SKM-1 (cell line): ENCODE measurements at regions not wholly inside any gene's neighbourhood (a gene's known extent, or its start where the extent isn't known, plus 50 kb on each side); places are given as distances from the start of the nearest gene placed in this dataset.
"Not testable (repeated sequence)": the region's sequence is repeated elsewhere in the genome, so short reads cannot be mapped to it uniquely, and the experiment has no call there.

Experiments used
- DNase-seq: peaks from one replicate; lab custom pipeline; 2025; ENCODE audit not compliant: unreplicated experiment; lab: John Stamatoyannopoulos, UW

DNA sequence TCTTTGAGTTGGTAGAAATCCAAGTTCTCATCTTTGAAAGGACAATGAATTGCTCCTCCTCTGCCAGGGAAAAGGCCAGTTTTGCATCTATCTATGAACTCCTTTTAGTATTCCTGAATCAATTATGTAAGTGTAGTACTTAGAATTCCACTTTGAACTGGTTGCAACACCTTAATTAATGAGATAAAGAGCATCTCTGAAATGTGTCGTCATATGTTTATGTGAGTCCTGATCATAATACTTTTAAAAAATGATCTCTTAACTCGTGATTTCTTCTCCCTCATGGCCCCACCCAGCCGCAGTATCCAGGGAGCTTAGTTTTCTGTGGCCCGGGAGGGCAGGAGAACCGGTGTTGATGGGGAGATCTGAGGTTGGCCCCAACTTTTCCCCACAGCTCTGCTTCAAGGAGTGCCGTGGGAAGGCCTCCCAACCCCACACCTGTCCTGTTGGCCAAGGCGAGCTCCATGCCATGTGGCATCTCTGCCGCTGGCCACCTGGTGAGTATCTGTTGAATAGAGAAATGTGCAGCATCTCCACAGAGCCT, 203.5 kb downstream of the TMEM121 start:
- DNase-seq: not testable (repeated sequence)

DNA sequence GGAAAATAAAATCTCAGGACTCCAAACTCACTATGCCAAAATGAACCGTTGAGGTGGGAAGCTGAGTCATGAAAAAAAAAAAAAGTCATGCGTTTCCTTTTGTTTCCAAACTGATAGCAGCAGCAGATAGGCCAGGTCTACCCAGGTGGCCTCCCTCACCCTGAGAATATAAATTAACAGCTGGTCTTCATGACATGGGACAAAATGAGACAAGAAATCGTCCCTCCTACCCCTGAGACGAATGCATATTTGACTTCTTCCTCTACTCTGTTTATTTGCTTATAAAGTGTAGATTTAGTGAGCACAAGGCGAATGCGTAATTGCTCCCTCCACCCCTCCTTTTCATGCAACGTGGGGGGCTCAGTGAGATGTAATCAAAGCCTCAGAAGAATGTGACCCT, 204.3 kb downstream of the TMEM121 start:
- DNase-seq: not testable (repeated sequence)

DNA sequence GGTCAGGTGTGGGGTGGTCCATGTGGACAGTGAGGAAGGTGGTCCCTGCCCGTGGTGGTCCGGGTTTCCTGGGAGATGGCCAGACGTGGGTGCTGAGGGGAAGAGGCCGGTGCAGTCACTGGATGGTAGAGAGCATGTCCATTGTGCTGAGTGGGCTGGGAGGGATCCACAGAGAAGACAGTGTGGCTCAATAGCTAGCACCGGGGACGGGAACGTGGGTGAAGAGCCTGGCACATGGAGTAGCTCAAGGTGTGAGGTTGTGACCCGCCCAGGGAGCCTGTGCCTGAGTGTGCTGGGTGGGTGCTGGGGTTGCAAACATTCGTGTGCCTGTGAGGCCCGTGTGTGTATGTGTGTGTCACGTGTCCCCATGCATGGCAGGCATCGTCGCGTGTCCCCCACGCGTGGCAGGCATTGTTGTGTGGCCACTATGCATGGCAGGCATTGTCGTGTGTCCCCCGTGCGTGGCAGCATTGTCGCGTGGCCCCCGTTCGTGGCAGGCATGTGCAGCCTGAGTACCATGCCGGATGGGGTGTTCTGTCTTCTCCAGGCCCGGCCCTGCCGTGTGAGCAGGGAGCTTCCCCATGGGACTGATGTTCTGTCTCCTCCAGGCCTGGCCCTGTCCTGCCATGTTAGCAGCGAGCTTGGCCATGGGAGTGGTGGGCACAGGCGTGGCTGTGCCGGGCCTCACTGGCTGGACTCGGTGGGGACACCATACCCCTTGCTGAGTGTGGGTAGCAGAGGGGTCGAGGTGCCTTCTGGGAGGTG, 205.0 kb downstream of the TMEM121 start:
- not testable (repeated sequence) for DNase-seq

DNA sequence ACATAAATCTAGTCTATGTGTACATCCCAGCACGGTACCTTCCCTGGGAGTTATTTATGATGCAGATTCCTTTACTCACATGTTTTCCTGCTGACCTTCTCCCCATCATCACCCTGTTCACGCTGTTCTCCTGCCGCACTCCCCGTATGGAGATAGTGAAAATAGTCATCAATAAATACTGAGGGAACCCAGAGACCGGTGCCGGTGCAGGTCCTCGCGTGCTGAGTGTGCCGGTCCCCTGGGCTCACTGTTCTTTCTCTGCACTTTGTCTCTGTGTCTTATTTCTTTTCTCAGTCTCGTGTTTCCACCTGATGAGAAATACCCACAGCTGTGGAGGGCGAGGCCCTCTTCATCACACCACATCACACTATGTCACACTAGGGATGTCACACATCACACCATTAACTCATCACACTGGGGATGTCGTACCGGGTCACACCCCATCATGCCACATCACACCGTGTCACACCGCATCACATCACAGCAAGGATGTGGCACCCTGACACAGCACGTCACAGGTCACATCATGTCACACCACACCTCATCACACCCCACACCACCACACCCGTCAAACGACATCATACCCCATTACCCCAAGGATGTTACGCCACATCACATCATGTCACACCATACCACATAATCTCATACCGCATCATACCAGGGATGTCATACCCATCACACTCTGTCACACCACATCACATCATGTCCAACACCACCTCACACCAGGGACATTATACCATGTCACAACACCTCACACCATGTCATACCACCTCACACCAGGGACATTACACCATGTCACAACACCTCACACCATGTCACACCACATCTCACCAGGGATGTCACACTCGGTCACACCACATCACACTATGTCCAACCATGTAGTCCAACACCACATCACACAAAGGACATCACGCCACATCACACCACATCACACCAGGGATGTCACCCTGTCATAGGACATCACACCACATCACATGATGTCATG, 207.0 kb downstream of the TMEM121 start:
- DNase-seq: no peak

DNA sequence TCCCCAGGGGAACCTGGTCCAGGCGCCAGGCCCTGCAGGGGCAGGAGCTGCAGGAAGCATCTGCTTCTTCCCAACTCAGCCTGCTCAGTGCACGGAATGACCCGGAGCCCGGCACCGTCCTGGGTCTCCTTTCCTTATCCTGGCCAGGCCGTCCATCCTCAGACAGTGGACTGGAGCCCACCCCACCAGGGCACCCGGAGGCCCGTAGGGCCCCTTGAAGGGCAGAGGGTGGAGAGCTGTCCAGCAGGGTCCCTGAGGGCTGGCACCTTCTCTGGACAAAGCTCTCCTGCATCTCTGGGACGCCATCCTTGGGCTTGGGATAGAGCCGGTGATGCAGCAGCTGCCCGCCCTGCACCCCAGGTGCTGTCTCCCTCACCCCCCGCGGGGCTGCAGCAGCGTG, 207.9 kb downstream of the TMEM121 start:
- DNase-seq: not testable (repeated sequence)

DNA sequence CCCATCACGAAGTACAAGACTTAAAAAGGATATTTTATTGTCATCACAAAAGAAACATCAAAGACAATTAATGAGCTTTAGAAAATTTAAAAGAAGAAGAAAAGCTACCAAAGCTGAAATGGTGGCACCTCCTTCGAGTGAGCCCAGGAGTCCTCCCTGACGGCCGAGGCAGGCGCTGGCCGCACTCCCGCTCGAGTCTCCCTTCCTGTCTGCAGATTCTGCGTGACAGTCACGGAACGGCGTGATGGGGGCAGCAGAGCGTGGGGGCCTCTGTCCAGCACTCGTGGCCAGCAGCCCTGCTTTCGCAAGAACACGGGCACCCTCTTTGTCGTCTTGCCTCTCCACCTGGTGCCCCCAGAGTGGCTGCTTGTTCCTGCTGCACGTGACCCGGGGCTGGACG, 209.9 kb downstream of the TMEM121 start:
- DNase-seq: not testable (repeated sequence)

DNA sequence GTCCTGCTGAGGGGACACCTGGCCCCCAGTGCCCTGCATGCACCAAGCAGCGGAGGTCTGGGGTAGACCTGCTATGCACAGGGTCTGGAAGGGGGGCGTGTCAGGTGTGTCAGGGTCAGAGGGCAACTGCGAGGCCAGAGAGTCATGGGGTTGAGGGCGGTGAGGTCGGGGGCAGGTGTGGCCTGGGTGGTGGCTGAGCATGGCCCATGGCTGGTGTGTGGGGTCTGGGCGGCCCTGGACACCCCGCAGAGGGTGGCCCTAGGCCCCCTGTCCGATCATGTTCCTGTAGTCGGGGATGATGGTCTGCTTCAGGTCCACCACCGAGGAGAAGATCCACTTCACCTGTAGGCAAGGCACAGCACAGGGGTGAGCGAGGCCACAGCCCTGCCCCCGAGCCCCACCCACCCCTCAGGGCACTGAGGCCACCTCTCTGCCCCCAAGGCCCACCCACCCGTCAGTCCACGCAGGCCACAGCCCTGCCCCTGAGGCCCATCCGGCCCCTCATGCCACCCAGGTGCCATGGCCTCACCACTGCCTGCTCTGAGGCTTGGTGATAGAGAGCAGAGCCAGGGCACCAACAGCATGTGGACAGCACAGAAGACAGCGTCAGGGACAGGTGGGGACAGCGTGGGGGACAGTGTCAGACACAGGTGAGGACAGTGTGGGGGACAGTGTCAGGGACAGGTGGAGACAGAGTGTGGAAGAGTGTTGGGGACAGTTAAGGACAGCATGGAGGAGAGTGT, 211.3 kb downstream of the TMEM121 start:
- no peak for DNase-seq

DNA sequence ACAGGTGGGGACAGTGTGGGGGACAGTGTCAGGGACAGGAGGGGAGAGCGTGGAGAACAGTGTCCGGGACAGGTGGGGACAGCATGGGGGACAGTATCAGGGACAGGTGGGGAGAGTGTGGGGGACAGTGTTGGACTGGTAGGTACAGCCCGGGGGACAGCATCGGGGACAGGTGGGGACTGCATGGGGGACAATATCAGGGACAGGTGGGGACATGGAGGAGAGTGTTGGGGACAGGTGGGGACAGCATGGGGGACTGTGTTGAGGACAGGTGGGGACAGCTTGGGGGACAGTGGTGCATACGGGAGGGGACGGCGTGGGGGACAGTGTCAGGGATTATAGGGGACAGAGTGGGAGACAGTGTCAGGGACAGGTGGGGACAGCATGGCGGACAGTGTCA, 212.3 kb downstream of the TMEM121 start:
- DNase-seq: no peak

DNA sequence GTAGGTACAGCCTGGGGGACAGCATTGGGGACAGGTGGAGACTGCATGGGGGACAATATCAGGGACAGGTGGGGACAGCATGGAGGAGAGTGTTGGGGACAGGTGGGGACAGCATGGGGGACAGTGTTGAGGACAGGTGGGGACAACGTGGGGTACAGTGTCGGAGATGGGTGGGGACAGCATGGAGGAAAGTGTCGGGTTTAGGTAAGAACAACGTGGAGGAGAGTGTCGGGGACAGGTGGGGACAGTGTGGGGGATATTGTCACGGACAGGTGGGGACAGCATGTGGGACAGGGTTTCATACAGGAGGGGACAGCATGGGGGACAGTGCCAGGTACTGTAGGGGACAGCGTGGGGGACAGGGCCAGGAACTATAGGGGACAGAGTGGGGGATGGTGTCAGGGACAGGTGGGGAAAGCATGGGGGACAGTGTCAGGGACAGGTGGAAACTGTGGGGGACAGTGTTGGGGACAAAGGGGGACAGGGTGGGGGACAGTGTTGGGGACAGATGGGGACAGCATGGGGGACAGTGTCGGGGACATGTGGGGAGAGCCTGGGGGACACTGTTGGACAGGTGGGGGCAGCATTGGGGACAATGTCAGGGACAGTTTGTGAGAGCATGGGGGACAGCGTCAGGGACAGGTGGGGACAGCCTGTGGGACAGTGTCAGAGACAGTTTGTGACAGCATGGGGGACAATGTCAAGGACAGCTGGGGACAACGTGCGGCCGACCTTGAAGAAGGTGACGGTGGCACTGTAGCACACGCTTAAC, 213.1 kb downstream of the TMEM121 start:
- DNase-seq: no peak

DNA sequence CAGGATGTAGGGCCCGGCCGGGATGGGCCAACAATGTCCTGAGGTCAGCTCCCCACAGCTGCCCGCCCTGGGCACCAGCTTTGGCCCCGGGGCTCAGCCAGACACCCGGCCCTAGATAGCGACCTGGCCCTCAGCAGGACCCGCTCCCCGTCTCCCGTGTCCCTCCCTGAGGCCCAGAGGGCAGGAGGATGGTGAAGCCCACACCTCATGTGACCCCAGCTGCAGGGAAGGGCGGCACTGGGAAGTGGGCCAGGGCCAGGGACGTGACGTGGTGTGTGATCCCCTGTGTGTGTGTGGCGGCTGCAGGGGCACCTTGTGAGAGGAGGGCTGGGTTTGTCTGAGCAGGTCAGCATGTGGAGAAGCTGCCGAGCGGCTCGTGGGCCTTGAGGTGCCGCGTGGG, 213.9 kb downstream of the TMEM121 start:
- DNase-seq: not testable (repeated sequence)

DNA sequence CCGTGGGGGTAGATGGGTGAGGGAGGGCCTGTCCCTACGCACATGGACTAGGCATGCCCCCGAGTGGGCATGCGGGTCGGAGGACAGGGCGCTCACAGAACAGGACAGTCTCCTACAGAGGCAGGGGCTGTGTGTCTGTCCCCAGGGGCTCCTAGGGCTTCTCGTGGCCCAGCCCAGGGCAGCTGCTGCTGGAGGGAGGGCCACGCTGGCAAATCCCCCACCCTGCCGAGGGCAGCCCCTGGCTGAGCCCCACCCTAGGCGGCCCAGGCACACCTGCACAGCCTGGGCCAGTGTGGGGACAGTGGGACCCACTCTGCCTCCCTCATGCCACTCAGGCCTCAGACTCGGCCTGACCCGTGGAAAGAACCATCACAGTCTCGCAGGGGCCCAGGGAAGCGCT, 214.6 kb downstream of the TMEM121 start:
- not testable (repeated sequence) for DNase-seq

DNA sequence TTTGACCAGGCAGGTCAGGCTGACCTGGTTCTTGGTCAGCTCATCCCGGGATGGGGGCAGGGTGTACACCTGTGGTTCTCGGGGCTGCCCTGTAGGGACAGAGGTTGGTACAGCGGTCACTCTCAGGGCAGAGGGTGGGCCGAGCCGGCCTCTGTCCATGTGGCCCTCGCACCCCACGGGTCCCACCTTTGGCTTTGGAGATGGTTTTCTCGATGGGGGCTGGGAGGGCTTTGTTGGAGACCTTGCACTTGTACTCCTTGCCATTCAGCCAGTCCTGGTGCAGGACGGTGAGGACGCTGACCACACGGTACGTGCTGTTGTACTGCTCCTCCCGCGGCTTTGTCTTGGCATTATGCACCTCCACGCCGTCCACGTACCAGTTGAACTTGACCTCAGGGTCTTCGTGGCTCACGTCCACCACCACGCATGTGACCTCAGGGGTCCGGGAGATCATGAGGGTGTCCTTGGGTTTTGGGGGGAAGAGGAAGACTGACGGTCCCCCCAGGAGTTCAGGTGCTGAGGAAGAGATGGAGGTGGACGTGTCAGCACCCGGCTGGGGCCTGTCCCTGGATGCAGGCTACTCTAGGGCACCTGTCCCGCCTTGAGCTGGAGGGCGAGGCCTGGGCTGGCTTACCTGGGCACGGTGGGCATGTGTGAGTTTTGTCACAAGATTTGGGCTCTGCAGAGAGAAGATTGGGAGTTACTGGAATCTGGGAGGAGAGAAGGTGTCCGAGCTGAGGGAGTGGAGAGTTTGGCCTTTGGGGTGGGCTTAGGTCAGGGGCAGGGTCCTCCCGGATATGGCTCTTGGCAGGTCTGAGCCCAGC, 215.5 kb downstream of the TMEM121 start:
- not testable (repeated sequence) for DNase-seq

DNA sequence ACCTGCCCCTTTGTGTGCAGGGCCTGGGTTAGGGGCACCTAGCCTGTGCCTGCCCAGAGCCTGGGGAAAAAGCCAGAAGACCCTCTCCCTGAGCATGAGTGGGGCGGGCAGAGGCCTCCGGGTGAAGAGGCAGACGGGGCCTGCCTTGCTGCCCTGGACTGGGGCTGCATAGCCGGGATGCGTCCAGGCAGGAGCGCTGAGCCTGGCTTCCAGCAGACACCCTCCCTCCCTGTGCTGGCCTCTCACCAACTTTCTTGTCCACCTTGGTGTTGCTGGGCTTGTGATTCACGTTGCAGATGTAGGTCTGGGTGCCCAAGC, 216.1 kb downstream of the TMEM121 start:
- no peak for DNase-seq

DNA sequence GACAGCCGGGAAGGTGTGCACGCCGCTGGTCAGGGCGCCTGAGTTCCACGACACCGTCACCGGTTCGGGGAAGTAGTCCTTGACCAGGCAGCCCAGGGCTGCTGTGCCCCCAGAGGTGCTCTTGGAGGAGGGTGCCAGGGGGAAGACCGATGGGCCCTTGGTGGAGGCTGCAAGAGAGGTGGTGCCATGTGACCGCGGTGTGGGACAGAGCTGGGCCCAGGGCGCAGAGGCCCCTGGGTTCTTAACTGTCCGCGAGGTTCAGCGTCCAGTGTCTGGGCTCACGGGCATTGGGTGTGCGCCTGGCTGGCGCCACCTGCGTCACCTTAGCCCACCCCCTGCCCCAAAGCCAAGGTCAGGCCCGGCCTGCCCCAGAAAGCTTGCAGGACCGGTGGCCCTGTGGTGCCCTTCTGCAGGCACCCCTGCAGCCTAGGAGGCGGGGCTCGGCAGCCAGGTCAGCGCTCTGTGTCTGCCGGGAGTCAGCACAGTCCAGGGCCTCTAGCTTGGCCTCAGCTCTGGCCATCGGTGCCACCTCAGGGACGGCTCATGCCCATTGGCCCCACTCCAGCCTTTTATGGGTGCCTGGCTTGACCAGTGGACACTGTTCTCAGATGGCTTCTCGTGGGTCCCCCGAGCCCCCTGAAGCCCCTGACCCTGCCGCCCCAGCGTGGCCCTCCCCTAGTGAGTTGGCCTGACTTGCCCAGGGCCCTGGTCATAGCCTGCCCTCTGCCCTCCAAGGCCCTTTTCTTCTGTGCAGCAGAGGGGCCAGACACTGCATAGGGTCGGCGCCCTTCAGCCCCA, 216.7 kb downstream of the TMEM121 start:
- DNase-seq: not testable (repeated sequence)

DNA sequence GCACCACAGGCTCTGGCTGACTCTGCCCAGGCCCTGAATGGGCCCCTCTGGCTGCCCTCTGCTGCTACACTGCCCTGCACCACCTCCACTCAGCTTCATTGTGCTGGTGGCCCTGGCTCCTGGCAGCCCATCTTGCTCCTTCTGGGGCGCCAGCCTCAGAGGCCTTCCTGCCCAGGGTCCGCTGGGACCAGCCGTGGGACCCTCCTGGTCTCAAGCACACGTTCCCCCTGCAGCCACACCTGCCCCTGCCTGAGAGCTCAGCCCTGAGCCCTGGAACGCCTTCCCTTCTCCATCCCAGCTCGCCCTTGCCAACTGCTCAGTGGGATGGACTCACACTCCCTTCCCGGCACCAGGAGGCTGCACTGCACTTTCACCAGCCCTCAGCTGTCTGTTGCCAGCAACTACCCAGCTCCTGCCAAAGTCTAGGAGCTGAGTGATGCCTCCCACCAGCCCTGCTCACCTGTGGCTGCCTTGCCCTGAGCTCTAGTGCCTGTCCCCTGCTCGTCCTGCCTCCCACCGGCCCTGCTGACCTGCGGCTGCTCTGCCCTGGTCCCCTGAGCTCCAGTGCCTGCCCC, 217.9 kb downstream of the TMEM121 start:
- DNase-seq: not testable (repeated sequence)

DNA sequence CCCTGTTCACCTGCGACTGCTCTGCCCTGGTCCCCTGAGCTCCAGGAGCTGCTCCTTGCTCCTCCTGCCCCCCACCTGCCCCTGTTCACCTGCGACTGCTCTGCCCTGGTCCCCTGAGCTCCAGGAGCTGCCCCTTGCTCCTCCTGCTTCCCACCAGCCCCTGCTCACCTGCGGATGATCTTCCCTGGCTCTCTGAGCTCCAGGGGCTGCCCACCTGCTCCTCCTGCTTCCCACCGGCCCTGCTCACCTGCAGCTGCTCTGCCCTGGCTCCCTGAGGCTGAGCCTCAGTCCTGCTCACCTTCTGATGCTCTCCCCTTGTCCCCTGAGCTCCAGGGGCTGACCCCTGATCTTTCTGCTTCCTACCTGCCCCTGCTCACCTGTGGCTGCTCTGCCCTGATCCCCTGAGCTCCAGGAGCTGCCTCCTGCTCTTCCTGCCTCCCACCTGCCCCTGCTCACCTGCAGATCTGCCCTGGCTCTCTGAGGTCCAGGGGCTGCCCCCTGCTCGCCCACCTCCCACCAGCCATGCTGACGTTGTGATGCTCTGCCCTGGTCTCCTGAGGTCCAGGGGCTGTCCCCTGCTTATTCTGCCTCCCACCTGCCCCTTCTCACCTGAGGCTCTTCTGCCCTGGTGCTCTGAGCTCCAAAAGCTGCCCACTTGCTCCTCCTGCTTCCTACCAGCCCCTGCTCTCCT, 219.2 kb downstream of the TMEM121 start:
- no peak for DNase-seq

DNA sequence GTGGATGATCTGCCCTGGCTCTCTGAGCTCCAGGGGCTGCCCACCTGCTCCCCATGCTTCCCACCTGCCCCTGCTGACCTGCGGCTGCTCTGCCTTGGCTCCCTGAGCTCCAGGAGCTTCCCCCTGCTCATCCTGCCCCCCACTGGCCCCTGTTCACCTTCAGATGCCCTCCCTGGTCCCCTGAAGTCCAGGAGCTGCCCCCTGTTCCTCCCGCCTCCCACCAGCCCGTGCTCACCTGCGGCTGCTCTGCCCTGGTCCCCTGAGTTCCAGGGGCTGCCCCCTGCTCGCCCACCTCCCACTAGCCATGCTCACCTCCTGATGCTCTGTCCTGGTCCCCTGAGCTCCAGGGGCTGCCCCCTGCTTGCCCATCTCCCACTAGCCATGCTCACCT, 219.7 kb downstream of the TMEM121 start:
- no peak for DNase-seq
